GM23338 (cell line): ENCODE measurements at regions not wholly inside any gene's neighbourhood (a gene's known extent, or its start where the extent isn't known, plus 50 kb on each side); places are given as distances from the start of the nearest gene placed in this dataset.

Source experiments
- POLR2AphosphoS5 ChIP-seq: IDR thresholded peaks from 2 replicates; pipeline ENCODE4 v1.6.1; 2016; ENCODE audit warnings: antibody characterized with exemption, low read depth
- TF ChIP-seq, protein P1 (sequence below), 2 experiments: fragments of 200-600 bp in 1 of 2; sonication (generic) in 1 of 2; conservative IDR thresholded peaks; 2 replicates each; pipeline versions ENCODE4 v1.5.1 to v1.6.1; 2016 to 2017; ENCODE audit warnings: antibody characterized with exemption in 2 of 2, low read depth in 2 of 2, mild to moderate bottlenecking in 2 of 2, moderate library complexity in 1 of 2

DNA sequence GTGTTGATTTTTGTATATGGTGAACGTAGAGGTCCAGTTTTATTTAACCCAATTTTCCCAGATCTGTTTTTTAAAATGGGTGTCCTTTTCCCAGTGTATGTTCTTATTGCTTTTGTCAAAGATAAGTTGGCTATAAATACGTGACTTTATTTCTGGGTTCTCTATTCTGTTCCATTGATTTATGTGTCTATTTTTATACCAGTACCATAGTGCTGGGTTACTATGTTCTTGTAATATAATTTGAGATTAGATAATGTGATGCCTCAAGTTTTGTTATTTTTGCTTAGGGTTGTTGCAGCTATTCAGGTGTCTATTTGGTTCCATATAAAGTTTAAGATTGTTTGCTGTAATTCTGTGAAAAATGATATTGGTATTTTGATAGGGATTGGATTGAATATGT lies 749.1 kb upstream of the GRIA3 start:
- TF ChIP-seq, protein P1, sequence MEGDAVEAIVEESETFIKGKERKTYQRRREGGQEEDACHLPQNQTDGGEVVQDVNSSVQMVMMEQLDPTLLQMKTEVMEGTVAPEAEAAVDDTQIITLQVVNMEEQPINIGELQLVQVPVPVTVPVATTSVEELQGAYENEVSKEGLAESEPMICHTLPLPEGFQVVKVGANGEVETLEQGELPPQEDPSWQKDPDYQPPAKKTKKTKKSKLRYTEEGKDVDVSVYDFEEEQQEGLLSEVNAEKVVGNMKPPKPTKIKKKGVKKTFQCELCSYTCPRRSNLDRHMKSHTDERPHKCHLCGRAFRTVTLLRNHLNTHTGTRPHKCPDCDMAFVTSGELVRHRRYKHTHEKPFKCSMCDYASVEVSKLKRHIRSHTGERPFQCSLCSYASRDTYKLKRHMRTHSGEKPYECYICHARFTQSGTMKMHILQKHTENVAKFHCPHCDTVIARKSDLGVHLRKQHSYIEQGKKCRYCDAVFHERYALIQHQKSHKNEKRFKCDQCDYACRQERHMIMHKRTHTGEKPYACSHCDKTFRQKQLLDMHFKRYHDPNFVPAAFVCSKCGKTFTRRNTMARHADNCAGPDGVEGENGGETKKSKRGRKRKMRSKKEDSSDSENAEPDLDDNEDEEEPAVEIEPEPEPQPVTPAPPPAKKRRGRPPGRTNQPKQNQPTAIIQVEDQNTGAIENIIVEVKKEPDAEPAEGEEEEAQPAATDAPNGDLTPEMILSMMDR (conservative IDR thresholded peaks at IDR 0.05; ENCODE audit: low read depth in 2 of 2), result no peak
- no peak for TF ChIP-seq POLR2AphosphoS5
